MM.1S (cell line): ENCODE measurements at regions not wholly inside any gene's neighbourhood (a gene's known extent, or its start where the extent isn't known, plus 50 kb on each side); places are given as distances from the start of the nearest gene placed in this dataset.

Source experiments
- EZH2 ChIP-seq: fragments of 300-600 bp; sonication (generic); optimal IDR thresholded peaks from 2 replicates; pipeline ENCODE3; 2017; ENCODE audit warnings: low read depth, mild to moderate bottlenecking, antibody characterized with exemption, low read length, mixed read lengths
- EZH2phosphoT487 ChIP-seq: fragments of 300-600 bp; sonication (generic); IDR thresholded peaks from 2 replicates; pipeline ENCODE4 v1.6.1; 2018; ENCODE audit warnings: antibody characterized with exemption, low read length
- TF ChIP-seq, protein P1 (sequence below): fragments of 300-600 bp; sonication (generic); IDR thresholded peaks from 2 replicates; pipeline ENCODE4 v1.5.1; 2016; ENCODE audit warnings: antibody characterized with exemption, low read length, mixed read lengths

DNA sequence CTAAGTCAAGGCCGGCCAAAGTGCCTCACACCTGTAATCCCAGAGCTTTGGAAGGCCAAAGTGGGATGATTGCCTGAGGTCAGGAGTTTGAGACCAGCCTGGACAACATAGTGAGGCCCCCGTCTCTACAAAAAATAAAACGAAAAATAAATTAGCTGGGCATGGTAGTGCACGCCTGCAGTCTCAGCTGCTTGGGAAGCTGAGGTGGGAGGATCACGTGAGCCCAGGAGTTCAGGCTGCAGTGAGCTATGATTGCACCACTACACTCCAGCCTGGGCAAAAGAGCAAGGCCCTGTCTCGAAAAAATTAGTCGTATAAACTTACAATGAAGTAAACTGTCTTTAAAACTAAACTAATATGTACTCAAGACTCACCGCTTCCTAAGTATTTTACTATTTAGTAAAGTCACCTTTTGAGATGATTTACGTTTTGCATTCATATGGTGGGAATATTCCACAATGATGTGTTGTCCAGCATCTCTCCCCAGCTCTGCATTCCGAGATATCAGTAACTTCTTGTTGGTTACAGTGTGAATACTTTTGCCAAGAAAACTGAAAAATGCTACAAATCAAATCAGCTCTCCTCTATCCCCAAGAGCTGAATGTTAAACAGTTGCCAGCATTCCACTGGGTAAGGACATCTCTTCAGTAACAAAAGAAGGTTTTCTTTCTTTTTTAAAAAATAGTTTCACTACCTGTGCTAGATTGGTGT lies 84.9 kb upstream of the C21orf91 start:
- TF ChIP-seq, protein P1, sequence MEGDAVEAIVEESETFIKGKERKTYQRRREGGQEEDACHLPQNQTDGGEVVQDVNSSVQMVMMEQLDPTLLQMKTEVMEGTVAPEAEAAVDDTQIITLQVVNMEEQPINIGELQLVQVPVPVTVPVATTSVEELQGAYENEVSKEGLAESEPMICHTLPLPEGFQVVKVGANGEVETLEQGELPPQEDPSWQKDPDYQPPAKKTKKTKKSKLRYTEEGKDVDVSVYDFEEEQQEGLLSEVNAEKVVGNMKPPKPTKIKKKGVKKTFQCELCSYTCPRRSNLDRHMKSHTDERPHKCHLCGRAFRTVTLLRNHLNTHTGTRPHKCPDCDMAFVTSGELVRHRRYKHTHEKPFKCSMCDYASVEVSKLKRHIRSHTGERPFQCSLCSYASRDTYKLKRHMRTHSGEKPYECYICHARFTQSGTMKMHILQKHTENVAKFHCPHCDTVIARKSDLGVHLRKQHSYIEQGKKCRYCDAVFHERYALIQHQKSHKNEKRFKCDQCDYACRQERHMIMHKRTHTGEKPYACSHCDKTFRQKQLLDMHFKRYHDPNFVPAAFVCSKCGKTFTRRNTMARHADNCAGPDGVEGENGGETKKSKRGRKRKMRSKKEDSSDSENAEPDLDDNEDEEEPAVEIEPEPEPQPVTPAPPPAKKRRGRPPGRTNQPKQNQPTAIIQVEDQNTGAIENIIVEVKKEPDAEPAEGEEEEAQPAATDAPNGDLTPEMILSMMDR, result no peak
- TF ChIP-seq EZH2phosphoT487 (no peak), EZH2 (no peak)
